H1 (cell line): ENCODE measurements at regions not wholly inside any gene's neighbourhood (a gene's known extent, or its start where the extent isn't known, plus 50 kb on each side); places are given as distances from the start of the nearest gene placed in this dataset.

Experiments
- BCL11A ChIP-seq, 2 experiments: IDR thresholded peaks; one replicate each; pipeline ENCODE4 v1.6.1; 2011; ENCODE audit warnings: low read depth in 2 of 2, low read length in 2 of 2, mild to moderate bottlenecking in 2 of 2
- CHD7 ChIP-seq: fragments of 300-600 bp; sonication (generic); IDR thresholded peaks from 2 replicates; pipeline ENCODE4 v1.7.1; 2012; ENCODE audit warnings: low read length, moderate library complexity, mild to moderate bottlenecking, inconsistent platforms; ENCODE audit not compliant: insufficient replicate concordance
- EZH2 ChIP-seq: fragments of 200-600 bp; sonication (generic); IDR thresholded peaks from 2 replicates; pipeline ENCODE4 v1.7.1; 2012; ENCODE audit warnings: low read depth, mild to moderate bottlenecking, moderate library complexity, low read length, inconsistent platforms; ENCODE audit not compliant: severe bottlenecking
- KDM5A ChIP-seq: fragments of 200-600 bp; IDR thresholded peaks from 2 replicates; pipeline ENCODE4 v1.7.1; 2012; ENCODE audit warnings: mild to moderate bottlenecking, low read length, inconsistent platforms, mixed read lengths
- NANOG ChIP-seq: IDR thresholded peaks from 2 replicates; pipeline ENCODE4 v1.6.1; 2011; ENCODE audit warnings: low read length, low read depth, mild to moderate bottlenecking, inconsistent platforms; ENCODE audit not compliant: insufficient read depth, poor library complexity, severe bottlenecking
- SUZ12 ChIP-seq: fragments of 200-600 bp; sonication (generic); IDR thresholded peaks from 2 replicates; pipeline ENCODE4 v1.6.1; 2012; ENCODE audit warnings: mild to moderate bottlenecking, inconsistent platforms, low read length, moderate library complexity, mixed read lengths
- TBP ChIP-seq: IDR thresholded peaks from 2 replicates; pipeline ENCODE4 v1.6.1; 2011; ENCODE audit warnings: low read depth, low read length, improper control_type of control experiment

- TF ChIP-seq CHD7: no peak
- TF ChIP-seq NANOG: no peak
- TF ChIP-seq EZH2: no peak
- no peak for TF ChIP-seq BCL11A (IDR thresholded peaks at IDR 0.05; ENCODE audit: low read depth in 2 of 2, low read length in 2 of 2)
- no peak for TF ChIP-seq KDM5A
- no peak for TF ChIP-seq TBP
- TF ChIP-seq SUZ12: no peak
These were observed 566.5 kb upstream of the PKN2 start (continued) for GRCh38 chr1:88117597-88117996.
